Natural killer cell (primary cell): ENCODE measurements at regions not wholly inside any gene's neighbourhood (a gene's known extent, or its start where the extent isn't known, plus 50 kb on each side); places are given as distances from the start of the nearest gene placed in this dataset.
A peak's percentile ranks its signal among the peaks of the same experiment; 100 is the strongest.

Experiments used
- ATAC-seq, 3 donors: fragments of 150-1000 bp in 2 of 3; fragments of 200-7000 bp in 1 of 3; cut with Tn5 transposase; 1 replicate in 1 of 3; 2 replicates in 2 of 3; pipeline ENCODE4 v1.10.0; 2021; ENCODE audit warnings: mild to moderate bottlenecking in 2 of 3, moderate library complexity in 2 of 3
- DNase-seq, 2 donors: peaks; one replicate each; pipeline versions ENCODE4 v3.0.0 to v3.0.0-alpha.2; 2013 to 2021; ENCODE audit warnings: mixed read lengths in 1 of 2
- H3K27ac ChIP-seq: one replicate; pipeline ENCODE4 v1.5.1; 2013; ENCODE audit warnings: mild to moderate bottlenecking, low read length
- H3K27me3 ChIP-seq: one replicate; pipeline ENCODE4 v1.6.1; 2013; ENCODE audit warnings: low read length; ENCODE audit not compliant: control insufficient read depth, insufficient read depth
- H3K36me3 ChIP-seq: one replicate; pipeline ENCODE4 v1.6.1; 2013; ENCODE audit warnings: low read length; ENCODE audit not compliant: control insufficient read depth, insufficient read depth
- H3K4me1 ChIP-seq: one replicate; pipeline ENCODE4 v1.6.1; 2013; ENCODE audit warnings: low read length; ENCODE audit not compliant: control insufficient read depth, insufficient read depth
- H3K4me3 ChIP-seq: one replicate; pipeline ENCODE4 v1.5.1; 2013; ENCODE audit warnings: low read length
- H3K9me3 ChIP-seq: one replicate; pipeline ENCODE4 v1.6.1; 2013; ENCODE audit warnings: low read length; ENCODE audit not compliant: control insufficient read depth, insufficient read depth
- H3K27ac Mint-ChIP-seq, 2 donors: one replicate each; pipeline ENCODE4 v1.8.0; 2022; ENCODE audit warnings: mild to moderate bottlenecking in 2 of 2, mixed read lengths in 2 of 2, moderate library complexity in 1 of 2
- H3K27me3 Mint-ChIP-seq, 2 donors: one replicate each; pipeline ENCODE4 v1.8.0; 2022; ENCODE audit warnings: low read depth in 2 of 2, mixed read lengths in 2 of 2
- H3K36me3 Mint-ChIP-seq: one replicate; pipeline ENCODE4 v1.8.0; 2022; ENCODE audit warnings: mixed read lengths
- H3K4me1 Mint-ChIP-seq, 2 donors: one replicate each; pipeline ENCODE4 v1.8.0; 2022; ENCODE audit warnings: mixed read lengths in 2 of 2
- H3K4me3 Mint-ChIP-seq: one replicate; pipeline ENCODE4 v1.8.0; 2022; ENCODE audit warnings: mild to moderate bottlenecking, moderate library complexity, mixed read lengths
- H3K9me3 Mint-ChIP-seq, 2 donors: one replicate each; pipeline ENCODE4 v1.8.0; 2022; ENCODE audit warnings: mixed read lengths in 2 of 2
- WGBS: methylation state at CpG from one replicate; pipeline ENCODE4 v1.1.7; 2013; ENCODE audit warnings: missing lambda C conversion rate; ENCODE audit not compliant: insufficient coverage; 5-methylcytosine and 5-hydroxymethylcytosine counted together
- intact Hi-C: fragments of 100-400 bp; cut with micrococcal nuclease; formaldehyde crosslinking; loops from one replicate; pipeline ENCODE4 v1.14.2; 2022
- TF ChIP-seq, protein P1 (sequence below): fragments of 200-600 bp; IDR thresholded peaks from one replicate; pipeline ENCODE4 v1.8.0; 2022; ENCODE audit warnings: antibody characterized with exemption

DNA sequence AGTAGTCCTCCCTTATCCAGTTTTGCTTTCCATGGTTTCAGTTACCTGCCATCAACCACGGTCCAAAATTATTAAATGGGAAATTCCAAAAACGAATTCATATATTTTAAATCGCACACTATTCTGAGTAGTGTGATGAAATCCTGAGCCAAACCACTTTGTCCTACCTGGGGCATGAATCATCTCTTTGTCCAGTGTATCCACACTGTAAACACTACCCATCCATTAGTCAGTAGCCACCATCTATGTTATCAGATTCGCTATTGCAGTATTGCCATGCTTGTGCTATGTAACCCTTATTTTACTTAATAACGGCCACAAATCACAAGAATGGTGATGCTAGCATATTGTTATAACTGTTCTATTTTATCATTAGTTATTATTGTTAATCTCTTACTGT lies 704.6 kb downstream of the SMARCA1 start:
- H3K27ac Mint-ChIP-seq: no peak overlapping the region
- H3K36me3 Mint-ChIP-seq: no peaks in the 10 kb centered on the region
- intact Hi-C loops: no loop called here

DNA sequence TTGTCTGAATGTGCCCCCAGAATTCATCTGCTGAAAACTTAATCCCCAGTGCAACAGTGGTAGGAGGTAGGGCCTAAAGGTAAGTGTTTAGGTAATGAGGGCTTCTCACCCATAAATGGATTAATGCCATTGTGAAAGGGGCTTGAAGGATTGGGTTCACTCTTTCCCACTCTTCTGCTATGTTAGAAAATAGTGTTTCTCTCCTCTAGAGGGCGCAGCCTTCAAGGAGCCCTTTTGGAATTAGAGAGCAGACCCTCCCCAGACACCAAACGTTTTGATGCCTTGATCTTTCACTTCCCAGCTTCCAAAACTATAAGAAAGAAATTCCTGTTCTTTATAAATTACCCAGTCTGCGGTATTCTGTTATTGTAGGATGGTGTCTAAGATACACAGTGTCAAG lies 706.4 kb downstream of the SMARCA1 start:
- no peaks in the 10 kb centered on the region for H3K9me3 Mint-ChIP-seq
- TF ChIP-seq, protein P1, sequence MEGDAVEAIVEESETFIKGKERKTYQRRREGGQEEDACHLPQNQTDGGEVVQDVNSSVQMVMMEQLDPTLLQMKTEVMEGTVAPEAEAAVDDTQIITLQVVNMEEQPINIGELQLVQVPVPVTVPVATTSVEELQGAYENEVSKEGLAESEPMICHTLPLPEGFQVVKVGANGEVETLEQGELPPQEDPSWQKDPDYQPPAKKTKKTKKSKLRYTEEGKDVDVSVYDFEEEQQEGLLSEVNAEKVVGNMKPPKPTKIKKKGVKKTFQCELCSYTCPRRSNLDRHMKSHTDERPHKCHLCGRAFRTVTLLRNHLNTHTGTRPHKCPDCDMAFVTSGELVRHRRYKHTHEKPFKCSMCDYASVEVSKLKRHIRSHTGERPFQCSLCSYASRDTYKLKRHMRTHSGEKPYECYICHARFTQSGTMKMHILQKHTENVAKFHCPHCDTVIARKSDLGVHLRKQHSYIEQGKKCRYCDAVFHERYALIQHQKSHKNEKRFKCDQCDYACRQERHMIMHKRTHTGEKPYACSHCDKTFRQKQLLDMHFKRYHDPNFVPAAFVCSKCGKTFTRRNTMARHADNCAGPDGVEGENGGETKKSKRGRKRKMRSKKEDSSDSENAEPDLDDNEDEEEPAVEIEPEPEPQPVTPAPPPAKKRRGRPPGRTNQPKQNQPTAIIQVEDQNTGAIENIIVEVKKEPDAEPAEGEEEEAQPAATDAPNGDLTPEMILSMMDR: no peak
- ATAC-seq: no peak
- Histone ChIP-seq H3K36me3 (no peaks in the 10 kb centered on the region), H3K9me3 (no peaks in the 10 kb centered on the region), H3K27ac (no peak overlapping the region), H3K27me3 (no peaks in the 10 kb centered on the region), H3K4me3 (no peak overlapping the region), H3K4me1 (no peaks in the 10 kb centered on the region)
- no peaks in the 10 kb centered on the region for H3K36me3 Mint-ChIP-seq
- no peak for DNase-seq
- no peak overlapping the region for H3K4me3 Mint-ChIP-seq
- no peaks in the 10 kb centered on the region for H3K4me1 Mint-ChIP-seq
- WGBS: no CpG with 5 or more reads among the region's 3 CpGs
- intact Hi-C loops: no loop called here
- H3K27me3 Mint-ChIP-seq: no peaks in the 10 kb centered on the region
- no peak overlapping the region for H3K27ac Mint-ChIP-seq

More for the DNA sequence above, 704.6 kb downstream of the SMARCA1 start:
- no peak overlapping the region for H3K27ac ChIP-seq
- DNase-seq: no peak
- Mint-ChIP-seq H3K27me3 (no peaks in the 10 kb centered on the region), H3K4me1 (no peaks in the 10 kb centered on the region), H3K9me3 (no peaks in the 10 kb centered on the region), H3K4me3 (no peak overlapping the region)
- ATAC-seq: no peak
- no peaks in the 10 kb centered on the region for H3K9me3 ChIP-seq
- H3K4me1 ChIP-seq: no peaks in the 10 kb centered on the region
- TF ChIP-seq, protein P1: no peak
- H3K4me3 ChIP-seq: no peak overlapping the region
- no peaks in the 10 kb centered on the region for H3K27me3 ChIP-seq
- WGBS: 100% methylated on average over 1 of the region's 5 CpGs
- H3K36me3 ChIP-seq: no peaks in the 10 kb centered on the region

DNA sequence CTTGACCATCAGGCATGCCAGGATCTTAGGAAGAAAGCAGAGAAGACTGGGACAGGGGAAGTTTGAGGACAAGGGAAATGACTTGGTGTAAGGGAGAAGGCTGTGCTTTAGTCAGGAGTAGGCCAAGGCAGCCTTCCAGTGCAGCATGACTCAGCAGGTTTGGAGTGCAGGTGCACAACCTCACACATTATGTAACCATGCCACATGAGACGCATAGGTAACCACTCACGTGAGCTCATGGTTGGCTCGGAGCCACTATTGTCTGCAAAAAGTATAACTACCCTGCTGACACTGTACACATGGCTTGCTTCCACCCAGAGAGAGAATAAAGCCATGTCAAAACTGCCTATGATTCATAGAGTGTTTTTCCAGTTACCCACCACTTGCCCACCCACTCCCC lies 715.9 kb downstream of the SMARCA1 start:
- H3K4me3 Mint-ChIP-seq: no peak overlapping the region
- H3K4me1 Mint-ChIP-seq: no peaks in the 10 kb centered on the region
- H3K27ac Mint-ChIP-seq: no peak overlapping the region
- H3K9me3 Mint-ChIP-seq: no peaks in the 10 kb centered on the region
- ATAC-seq: no peak
- no peaks in the 10 kb centered on the region for H3K36me3 Mint-ChIP-seq
- no peaks in the 10 kb centered on the region for H3K27me3 Mint-ChIP-seq
- Histone ChIP-seq H3K27ac (no peak overlapping the region), H3K27me3 (no peaks in the 10 kb centered on the region), H3K4me1 (no peaks in the 10 kb centered on the region), H3K4me3 (no peak overlapping the region), H3K36me3 (no peaks in the 10 kb centered on the region), H3K9me3 (peaks cover 2% of the 10 kb centered on the region)
- intact Hi-C loops: no loop called here
- TF ChIP-seq, protein P1: no peak
- WGBS: 88% methylated on average over 3 of the region's 3 CpGs
- peak in 1 of 2 donors; percentile 18 for DNase-seq

DNA sequence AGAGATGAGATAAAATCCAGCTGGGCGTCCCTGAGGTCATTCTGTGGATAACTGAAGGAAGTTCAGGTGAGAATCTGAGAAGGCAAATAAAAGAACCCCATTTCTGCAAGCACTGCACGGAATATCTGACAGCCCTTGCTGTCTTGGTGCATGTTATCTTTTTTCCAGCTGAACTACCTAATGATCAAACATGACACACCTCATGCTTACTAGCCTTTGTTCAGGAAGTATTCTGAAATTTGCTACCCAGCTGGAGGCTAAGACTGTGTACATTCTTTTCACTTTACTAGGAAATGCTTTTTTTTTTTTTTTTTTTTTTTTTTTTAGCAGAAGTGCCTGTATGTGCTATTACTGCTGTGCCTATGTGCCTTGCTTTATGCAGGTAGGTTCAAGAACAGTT lies 718.1 kb downstream of the SMARCA1 start:
- no peak overlapping the region for H3K4me3 ChIP-seq
- TF ChIP-seq, protein P1: no peak
- H3K27ac ChIP-seq: no peak overlapping the region
- no peaks in the 10 kb centered on the region for H3K27me3 Mint-ChIP-seq
- intact Hi-C loops: no loop called here
- DNase-seq (no peak), ATAC-seq (no peak)
- 83% methylated on average over 2 of the region's 2 CpGs for WGBS
- H3K4me3 Mint-ChIP-seq: no peak overlapping the region
- H3K9me3 ChIP-seq: peaks cover 2% of the 10 kb centered on the region
- H3K4me1 ChIP-seq: no peaks in the 10 kb centered on the region
- H3K4me1 Mint-ChIP-seq: no peaks in the 10 kb centered on the region
- H3K9me3 Mint-ChIP-seq: no peaks in the 10 kb centered on the region
- H3K36me3 Mint-ChIP-seq: no peaks in the 10 kb centered on the region
- no peaks in the 10 kb centered on the region for H3K36me3 ChIP-seq
- no peaks in the 10 kb centered on the region for H3K27me3 ChIP-seq
- no peak overlapping the region for H3K27ac Mint-ChIP-seq
